ENCODE measurements at regions not wholly inside any gene's neighbourhood (a gene's known extent, or its start where the extent isn't known, plus 50 kb on each side); places are given as distances from the start of the nearest gene placed in this dataset.

DNA sequence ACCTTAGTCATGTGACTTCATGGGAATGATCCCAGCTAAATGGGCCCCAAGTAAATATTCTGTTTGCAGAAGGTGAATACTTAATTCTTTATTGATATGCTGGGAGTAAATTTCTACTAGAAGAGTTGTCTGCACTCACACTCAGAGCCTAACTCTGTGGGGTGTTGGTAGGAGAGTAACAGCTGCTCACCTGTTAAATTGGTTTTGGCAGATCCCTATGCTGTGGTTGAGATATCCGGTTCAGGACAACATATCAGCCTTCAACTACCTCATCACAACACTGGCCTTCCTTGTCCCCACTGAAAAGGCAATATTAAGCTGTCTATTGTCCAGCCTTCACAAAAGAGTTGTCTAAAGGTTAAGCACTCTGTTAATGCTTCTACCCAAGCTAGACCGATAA lies 738.3 kb downstream of the INHBA start:
- no peak for DNase-seq

- no peak for DNase-seq
These were observed 742.9 kb downstream of the INHBA start for GRCh38 chr7:40959955-40960354.

- DNase-seq: no peak
These were observed 754.7 kb downstream of the INHBA start for GRCh38 chr7:40948239-40948638.

GRCh38 chr7:40947566-40947965 lies 755.3 kb downstream of the INHBA start:
- DNase-seq: no peak

- no peak for DNase-seq
These were observed 756.3 kb downstream of the INHBA start for GRCh38 chr7:40946549-40946948.

DNA sequence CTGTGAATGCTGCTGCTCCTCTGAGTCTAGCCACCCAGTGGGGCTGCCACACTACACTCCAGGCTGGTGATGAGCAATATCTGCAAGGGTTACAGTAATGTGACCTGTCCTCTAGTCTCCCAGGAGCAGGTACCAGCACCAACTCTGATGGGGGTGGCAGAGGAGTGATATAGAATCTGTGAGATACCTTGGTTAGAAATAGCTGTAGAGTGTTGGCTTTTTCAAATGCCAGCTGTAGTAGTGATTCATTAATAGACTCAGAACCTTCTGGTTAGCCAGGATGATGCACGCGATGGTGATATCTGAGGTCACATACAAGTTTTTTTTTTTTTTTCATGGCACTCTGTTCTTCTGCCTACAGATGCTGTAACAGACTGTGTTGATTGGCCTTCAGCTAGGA lies 757.1 kb downstream of the INHBA start:
- DNase-seq: no peak

DNA sequence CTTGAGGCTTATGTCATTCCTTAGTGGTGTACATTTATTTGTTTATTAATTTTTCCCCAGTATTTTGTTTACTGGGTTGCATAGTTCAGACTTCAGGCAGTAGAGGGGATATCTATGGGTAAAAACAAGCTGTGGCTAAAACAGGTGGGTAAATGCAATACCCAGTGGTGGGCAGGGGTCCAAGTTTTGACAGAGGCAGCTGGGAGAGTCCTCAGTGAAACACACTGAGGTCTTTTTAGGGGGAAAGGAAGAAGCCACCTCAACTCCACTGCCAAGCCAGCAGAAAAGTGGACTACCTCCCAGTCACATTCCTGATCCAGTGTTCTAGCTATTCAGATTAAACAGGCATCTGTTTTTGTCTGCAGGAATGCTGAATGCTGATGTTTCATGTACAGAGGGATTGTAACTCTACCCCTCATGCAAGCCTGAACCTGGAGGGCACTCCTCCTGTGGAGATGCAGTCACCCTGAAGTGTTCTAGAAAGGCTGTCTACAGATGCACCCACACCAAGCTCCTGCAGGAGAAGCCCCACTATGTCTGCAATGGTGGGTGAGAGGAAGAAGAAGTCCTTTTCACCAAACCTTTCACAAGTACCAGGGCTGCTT lies 757.8 kb downstream of the INHBA start:
- DNase-seq: no peak

- DNase-seq: no peak
These were observed 765.0 kb downstream of the INHBA start for GRCh38 chr7:40937879-40938278.

DNA sequence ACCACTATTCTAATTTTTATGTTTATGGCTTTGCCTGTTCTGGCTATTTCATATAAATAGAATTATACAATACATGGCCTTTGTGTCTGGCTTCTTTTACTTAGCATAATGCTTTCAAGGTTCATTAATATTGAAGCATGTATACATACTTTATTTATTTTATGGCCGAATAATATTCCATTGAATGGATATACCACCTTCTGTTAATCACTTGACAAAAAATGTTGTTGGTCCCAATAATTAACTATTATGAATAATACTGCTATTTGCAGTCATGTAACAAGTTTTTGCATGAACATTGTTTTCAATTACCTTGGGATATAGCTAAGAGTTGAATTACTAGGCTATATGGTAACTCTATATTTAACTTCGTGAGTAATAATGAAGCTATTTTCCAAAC lies 767.5 kb downstream of the INHBA start:
- no peak for DNase-seq

GRCh38 chr7:40923626-40924025 lies 779.3 kb downstream of the INHBA start:
- DNase-seq: no peak

- no peak for DNase-seq
These were observed 780.6 kb downstream of the INHBA start for GRCh38 chr7:40922316-40922670.

- DNase-seq: no peak
These were observed 781.1 kb downstream of the INHBA start for GRCh38 chr7:40921589-40922315.

DNA sequence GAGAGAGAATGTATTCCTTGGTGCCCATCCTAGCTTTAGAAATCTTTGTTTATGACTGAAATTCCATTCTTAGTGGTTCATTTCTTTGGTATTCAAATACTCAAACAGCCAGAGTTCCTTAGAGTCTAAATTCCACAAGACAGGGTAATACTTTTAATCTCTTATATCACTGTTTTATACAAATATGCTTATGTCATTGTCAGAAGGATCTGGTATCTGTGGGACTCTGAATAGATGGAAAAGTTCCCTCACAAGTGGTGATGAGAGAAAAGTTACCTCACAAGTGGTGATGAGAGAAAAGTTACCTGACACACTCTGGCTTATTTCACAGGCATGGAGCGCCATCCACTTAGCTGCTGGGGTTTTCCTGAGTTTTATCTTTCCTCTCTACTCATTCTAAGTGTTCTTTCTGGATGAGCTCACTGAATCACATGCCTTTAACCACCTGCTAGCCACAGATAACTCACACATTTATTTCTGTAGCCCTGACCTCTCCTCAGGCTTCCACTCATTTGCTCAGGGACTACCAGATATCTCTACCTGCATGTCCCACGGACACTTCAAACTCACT lies 784.0 kb downstream of the SUGCT start:
- DNase-seq: no peak

DNA sequence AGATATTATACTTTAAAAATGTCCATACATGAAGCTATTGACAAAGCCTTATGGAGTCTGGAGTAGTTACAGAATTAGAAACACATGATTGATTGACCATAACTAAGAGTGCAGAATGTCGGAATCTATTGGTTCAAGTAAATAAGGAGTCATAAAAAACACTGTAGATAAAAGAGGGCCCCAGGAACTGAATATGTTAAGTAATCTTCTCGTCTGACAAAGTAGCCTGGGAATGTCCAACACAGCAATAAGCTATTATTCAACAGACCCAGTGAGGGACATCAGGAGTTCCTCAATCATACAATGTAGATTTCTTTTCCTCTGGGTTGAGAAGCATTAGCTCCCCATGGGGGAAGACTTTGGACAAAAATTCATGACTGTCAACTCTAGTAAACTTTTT lies 782.0 kb downstream of the SUGCT start:
- no peak for DNase-seq

DNA sequence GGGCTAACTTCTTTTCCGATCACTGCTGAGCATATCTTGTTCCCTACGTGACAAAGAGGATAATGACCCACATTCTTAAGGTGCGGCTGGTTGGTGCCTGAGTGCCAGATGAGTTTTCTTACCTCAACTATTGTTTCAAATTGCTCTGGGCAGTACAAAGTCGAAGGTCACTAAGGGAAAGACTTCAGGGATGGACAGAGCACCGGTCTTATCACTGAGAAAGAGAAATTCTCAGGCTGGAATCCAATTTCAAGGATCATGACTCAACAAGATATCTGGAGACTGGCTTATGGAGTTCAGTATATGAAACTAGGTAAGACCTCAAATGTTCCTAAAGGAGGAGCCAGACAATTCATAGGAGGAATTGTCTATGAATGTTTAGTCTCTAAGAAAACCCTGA lies 780.3 kb downstream of the SUGCT start:
- no peak for DNase-seq

Data from nucleus accumbens (tissue), 56 donors.